ENCODE measurements at regions not wholly inside any gene's neighbourhood (a gene's known extent, or its start where the extent isn't known, plus 50 kb on each side); places are given as distances from the start of the nearest gene placed in this dataset.
"Not testable (repeated sequence)": the region's sequence is repeated elsewhere in the genome, so short reads cannot be mapped to it uniquely, and the experiment has no call there.

- Mint-ChIP-seq H3K27ac (no peak overlapping the region), H3K36me3 (ENCODE audit: low read depth) (no peaks in the 10 kb centered on the region), H3K4me3 (no peak overlapping the region), H3K4me1 (no peaks in the 10 kb centered on the region), H3K27me3 (peaks cover 6% of the 10 kb centered on the region), H3K9me3 (peaks cover 6% of the 10 kb centered on the region)
- ChIA-PET POLR2A (no interaction called here), CTCF (no interaction called here)
- no peak for DNase-seq
Measured at GRCh38 chr20:2223558-2224367, 72.0 kb upstream of the TGM3 start.

DNA sequence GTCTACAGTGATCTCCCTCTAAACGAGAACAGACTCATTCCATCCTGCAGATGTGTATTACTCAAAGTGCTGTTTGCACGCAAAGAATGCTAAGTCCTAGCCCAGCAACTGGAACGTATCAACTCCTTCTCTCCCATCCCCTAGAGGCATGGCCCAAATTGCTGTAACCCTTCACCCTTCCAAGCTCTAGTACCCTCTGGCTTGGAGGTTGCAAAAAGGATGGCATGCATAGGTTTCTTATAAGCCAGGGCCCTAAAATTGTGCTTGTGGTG is 71.5 kb upstream of the TGM3 start:
- peaks cover 6% of the 10 kb centered on the region for H3K9me3 Mint-ChIP-seq
- H3K4me1 Mint-ChIP-seq, result no peaks in the 10 kb centered on the region
- no peak overlapping the region for H3K27ac Mint-ChIP-seq
- CTCF ChIA-PET, result interaction anchor here (0.8 kb wide), 1 partner anchor 16 kb away, joined by 3 read pairs; no protein-coding TSS in a partner anchor
- no peaks in the 10 kb centered on the region for H3K36me3 Mint-ChIP-seq (ENCODE audit: low read depth)
- H3K27me3 Mint-ChIP-seq, result peaks cover 8% of the 10 kb centered on the region
- POLR2A ChIA-PET, result no interaction called here
- no peak overlapping the region for H3K4me3 Mint-ChIP-seq
- DNase-seq, result no peak

- CTCF ChIA-PET; POLR2A ChIA-PET; H3K4me3 Mint-ChIP-seq; H3K27me3 Mint-ChIP-seq; DNase-seq; H3K4me1 Mint-ChIP-seq; H3K9me3 Mint-ChIP-seq; H3K27ac Mint-ChIP-seq; H3K36me3 Mint-ChIP-seq (ENCODE audit: low read depth): not testable (repeated sequence)
Measured at GRCh38 chr20:2227285-2227684, 68.5 kb upstream of the TGM3 start.

- ChIA-PET CTCF (no interaction called here), POLR2A (no interaction called here)
- Mint-ChIP-seq H3K27me3 (peaks cover 5% of the 10 kb centered on the region), H3K4me3 (no peak overlapping the region), H3K4me1 (no peaks in the 10 kb centered on the region), H3K36me3 (ENCODE audit: low read depth) (no peaks in the 10 kb centered on the region), H3K27ac (no peak overlapping the region), H3K9me3 (no peaks in the 10 kb centered on the region)
- no peak for DNase-seq
Measured at GRCh38 chr20:2227861-2228260, 67.9 kb upstream of the TGM3 start.

GRCh38 chr20:2228926-2229325 is 66.9 kb upstream of the TGM3 start:
- POLR2A ChIA-PET, result no interaction called here
- peaks cover 5% of the 10 kb centered on the region for H3K27me3 Mint-ChIP-seq
- H3K4me1 Mint-ChIP-seq, result no peaks in the 10 kb centered on the region
- H3K9me3 Mint-ChIP-seq, result no peaks in the 10 kb centered on the region
- CTCF ChIA-PET, result no interaction called here
- H3K36me3 Mint-ChIP-seq (ENCODE audit: low read depth), result no peaks in the 10 kb centered on the region
- no peak for DNase-seq
- no peak overlapping the region for H3K4me3 Mint-ChIP-seq
- no peak overlapping the region for H3K27ac Mint-ChIP-seq

- ChIA-PET POLR2A (no interaction called here), CTCF (interaction anchor here (0.9 to 1.6 kb wide), 3 partner anchors 8 to 24 kb away, joined by 3 to 4 read pairs (median 3); no protein-coding TSS in a partner anchor)
- Mint-ChIP-seq H3K9me3 (no peaks in the 10 kb centered on the region), H3K4me3 (no peak overlapping the region), H3K27me3 (peaks cover 2% of the 10 kb centered on the region), H3K4me1 (no peaks in the 10 kb centered on the region), H3K27ac (no peak overlapping the region), H3K36me3 (ENCODE audit: low read depth) (no peaks in the 10 kb centered on the region)
- DNase-seq, result no peak
Measured at GRCh38 chr20:2230726-2231488, 64.9 kb upstream of the TGM3 start.

DNA sequence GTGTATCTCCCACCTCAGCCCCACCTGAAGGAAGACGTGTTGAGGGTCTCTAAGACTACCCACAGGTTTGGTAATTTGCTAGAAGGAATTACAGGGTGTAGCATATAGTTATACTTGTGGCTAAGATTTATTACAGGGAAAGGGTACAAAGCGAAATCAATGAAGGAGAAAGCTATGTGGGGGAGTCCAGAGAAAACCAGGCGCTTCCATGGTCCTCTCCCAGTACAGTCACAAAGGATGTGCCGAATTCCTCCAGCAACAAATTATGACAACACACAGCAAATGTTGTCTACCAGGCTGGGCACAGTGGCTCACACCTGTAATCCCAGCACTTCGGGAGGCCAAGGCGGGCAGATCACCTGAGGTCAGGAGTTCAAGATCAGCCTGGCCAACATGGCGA is 64.1 kb upstream of the TGM3 start:
- H3K4me1 Mint-ChIP-seq, result no peaks in the 10 kb centered on the region
- peaks cover 2% of the 10 kb centered on the region for H3K27me3 Mint-ChIP-seq
- POLR2A ChIA-PET, result no interaction called here
- no peaks in the 10 kb centered on the region for H3K9me3 Mint-ChIP-seq
- H3K36me3 Mint-ChIP-seq (ENCODE audit: low read depth), result no peaks in the 10 kb centered on the region
- DNase-seq, result no peak
- H3K4me3 Mint-ChIP-seq, result no peak overlapping the region
- H3K27ac Mint-ChIP-seq, result no peak overlapping the region
- CTCF ChIA-PET, result no interaction called here

- DNase-seq, result no peak
- POLR2A ChIA-PET, result no interaction called here
- Mint-ChIP-seq H3K4me1 (no peaks in the 10 kb centered on the region), H3K4me3 (no peak overlapping the region), H3K9me3 (no peaks in the 10 kb centered on the region), H3K36me3 (ENCODE audit: low read depth) (no peaks in the 10 kb centered on the region), H3K27ac (no peak overlapping the region), H3K27me3 (no peaks in the 10 kb centered on the region)
- CTCF ChIA-PET, result no interaction called here
Measured at GRCh38 chr20:2234598-2235191, 61.1 kb upstream of the TGM3 start.

DNA sequence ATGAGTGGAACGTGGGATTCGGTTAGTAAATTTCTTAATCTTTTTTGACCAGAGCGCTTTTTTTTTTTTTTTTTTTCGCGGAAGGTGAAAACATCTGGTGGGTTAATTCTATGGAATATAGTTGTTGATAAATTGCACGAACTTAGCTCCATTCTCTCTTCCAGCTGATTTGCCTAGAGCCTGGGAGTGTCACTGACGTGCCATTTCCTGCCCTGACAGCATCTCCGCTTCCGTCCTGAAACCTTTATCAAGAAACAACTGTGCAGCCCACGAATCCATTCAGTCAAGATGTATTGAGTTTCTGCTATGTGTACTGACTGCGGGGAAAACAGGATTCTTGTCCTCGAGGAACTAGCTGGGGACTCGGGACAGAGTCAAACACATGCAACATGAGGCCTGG is 59.5 kb upstream of the TGM3 start:
- no peaks in the 10 kb centered on the region for H3K36me3 Mint-ChIP-seq (ENCODE audit: low read depth)
- H3K4me1 Mint-ChIP-seq, result no peaks in the 10 kb centered on the region
- peaks cover 4% of the 10 kb centered on the region for H3K27me3 Mint-ChIP-seq
- ChIA-PET POLR2A (no interaction called here), CTCF (interaction anchor here (0.6 kb wide), 3 partner anchors 8 to 217 kb away, joined by 3 read pairs; no protein-coding TSS in a partner anchor)
- DNase-seq, result no peak
- H3K9me3 Mint-ChIP-seq, result no peaks in the 10 kb centered on the region
- no peak overlapping the region for H3K27ac Mint-ChIP-seq
- no peak overlapping the region for H3K4me3 Mint-ChIP-seq

DNA sequence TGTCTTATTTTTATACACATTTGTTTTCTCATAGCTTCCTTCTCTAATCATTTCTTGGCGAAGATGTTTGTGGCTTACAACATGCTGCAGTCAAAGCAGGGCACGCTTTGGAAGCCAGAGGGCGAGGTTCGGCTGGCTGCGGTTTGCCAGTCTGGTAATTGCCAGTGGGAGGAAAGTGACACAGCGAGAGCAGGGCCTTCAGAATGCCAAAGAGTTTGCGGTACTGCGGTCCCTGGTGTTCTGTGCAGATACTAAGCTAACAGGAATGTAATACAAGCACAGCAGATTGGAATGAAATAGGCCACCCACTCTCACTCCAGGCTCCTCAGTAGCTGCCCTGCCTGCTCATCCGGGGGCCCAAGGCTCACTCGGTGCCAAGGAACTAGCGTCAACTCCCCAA is 58.7 kb upstream of the TGM3 start:
- POLR2A ChIA-PET, result no interaction called here
- no peak for DNase-seq

DNA sequence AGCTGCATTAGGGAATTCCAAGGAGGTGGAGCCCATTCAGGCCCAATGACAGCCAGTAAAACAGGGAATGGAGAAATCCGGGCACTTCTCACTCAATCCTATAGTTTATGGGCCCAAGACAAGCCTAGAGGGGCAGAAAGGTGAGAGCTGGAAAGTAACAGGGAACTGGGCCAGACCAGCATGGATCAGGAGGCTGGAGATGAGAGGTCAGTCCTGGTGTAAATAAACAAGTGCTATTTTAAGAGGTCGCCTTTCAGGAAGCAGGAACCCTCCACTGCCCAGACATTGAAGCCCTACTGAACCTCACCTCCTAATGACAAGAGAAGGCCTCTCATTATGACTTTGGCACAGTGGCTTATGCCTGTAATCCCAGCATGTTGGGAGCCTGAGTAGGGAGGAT is 57.2 kb upstream of the TGM3 start:
- Mint-ChIP-seq H3K36me3 (ENCODE audit: low read depth) (no peaks in the 10 kb centered on the region), H3K27me3 (peaks cover 6% of the 10 kb centered on the region), H3K27ac (no peak overlapping the region), H3K4me3 (no peak overlapping the region), H3K9me3 (no peaks in the 10 kb centered on the region), H3K4me1 (no peaks in the 10 kb centered on the region)
- CTCF ChIA-PET, result no interaction called here
- POLR2A ChIA-PET, result no interaction called here
- no peak for DNase-seq

More for the DNA sequence above, 58.7 kb upstream of the TGM3 start:
- Mint-ChIP-seq H3K4me3 (no peak overlapping the region), H3K27me3 (peaks cover 4% of the 10 kb centered on the region), H3K4me1 (no peaks in the 10 kb centered on the region), H3K27ac (no peak overlapping the region), H3K36me3 (ENCODE audit: low read depth) (no peaks in the 10 kb centered on the region), H3K9me3 (no peaks in the 10 kb centered on the region)
- CTCF ChIA-PET, result no interaction called here

GRCh38 chr20:2240835-2241234 is 55.0 kb upstream of the TGM3 start:
- Mint-ChIP-seq H3K4me3 (no peak overlapping the region), H3K27me3 (peaks cover 10% of the 10 kb centered on the region), H3K27ac (no peak overlapping the region), H3K4me1 (no peaks in the 10 kb centered on the region), H3K36me3 (ENCODE audit: low read depth) (no peaks in the 10 kb centered on the region), H3K9me3 (no peaks in the 10 kb centered on the region)
- ChIA-PET CTCF (no interaction called here), POLR2A (no interaction called here)
- no peak for DNase-seq

- Mint-ChIP-seq H3K9me3 (no peaks in the 10 kb centered on the region), H3K27me3 (peaks cover 14% of the 10 kb centered on the region), H3K4me1 (no peaks in the 10 kb centered on the region), H3K36me3 (ENCODE audit: low read depth) (no peaks in the 10 kb centered on the region), H3K4me3 (no peak overlapping the region), H3K27ac (no peak overlapping the region)
- CTCF ChIA-PET, result no interaction called here
- DNase-seq, result no peak
- POLR2A ChIA-PET, result no interaction called here
Measured at GRCh38 chr20:2242678-2243077, 53.1 kb upstream of the TGM3 start.

GRCh38 chr20:2244523-2244922 is 51.3 kb upstream of the TGM3 start:
- POLR2A ChIA-PET, result no interaction called here
- Mint-ChIP-seq H3K4me1 (no peaks in the 10 kb centered on the region), H3K9me3 (no peaks in the 10 kb centered on the region), H3K27ac (no peak overlapping the region), H3K27me3 (peaks cover 20% of the 10 kb centered on the region), H3K4me3 (no peak overlapping the region), H3K36me3 (ENCODE audit: low read depth) (no peaks in the 10 kb centered on the region)
- DNase-seq, result no peak
- CTCF ChIA-PET, result interaction anchor here (0.9 kb wide), 1 partner anchor 8 kb away, joined by 3 read pairs; no protein-coding TSS in a partner anchor

Data from activated CD4-positive, alpha-beta memory T cell treated with anti-CD3 and anti-CD28 coated beads, Interleukin-2, amount 10 ng/mL, durations not matched to agents 7 days and 5 days (primary cell).